NCI-H2029 (cell line): ENCODE measurements at regions not wholly inside any gene's neighbourhood (a gene's known extent, or its start where the extent isn't known, plus 50 kb on each side); places are given as distances from the start of the nearest gene placed in this dataset.
"Not testable (repeated sequence)": the region's sequence is repeated elsewhere in the genome, so short reads cannot be mapped to it uniquely, and the experiment has no call there.

Experiments used
- DNase-seq: peaks from one replicate; lab custom pipeline; 2025; lab: John Stamatoyannopoulos, UW

GRCh38 chr3:137615659-137616418 lies 148.3 kb upstream of the SOX14 start:
- no peak for DNase-seq

GRCh38 chr3:137641879-137642704 lies 122.0 kb upstream of the SOX14 start:
- no peak for DNase-seq

GRCh38 chr3:137642831-137643230 lies 121.3 kb upstream of the SOX14 start:
- DNase-seq: no peak

- DNase-seq: no peak
Measured at GRCh38 chr3:137647179-137647578, 116.9 kb upstream of the SOX14 start.

GRCh38 chr3:137669519-137670060 lies 94.5 kb upstream of the SOX14 start:
- no peak for DNase-seq

- DNase-seq: no peak
Measured at GRCh38 chr3:137687181-137687879, 76.8 kb upstream of the SOX14 start.

- DNase-seq: peak; percentile 1
Measured at GRCh38 chr3:137692803-137693431, 71.2 kb upstream of the SOX14 start.

- no peak for DNase-seq
Measured at GRCh38 chr3:137693791-137694190, 70.3 kb upstream of the SOX14 start.

- no peak for DNase-seq
Measured at GRCh38 chr3:137694836-137695235, 69.3 kb upstream of the SOX14 start.

GRCh38 chr3:137695351-137695750 lies 68.8 kb upstream of the SOX14 start:
- no peak for DNase-seq

GRCh38 chr3:137709011-137709601 lies 55.0 kb upstream of the SOX14 start:
- DNase-seq: no peak

- not testable (repeated sequence) for DNase-seq
Measured at GRCh38 chr3:137713965-137714364, 50.1 kb upstream of the SOX14 start.
